ENCODE measurements at regions not wholly inside any gene's neighbourhood (a gene's known extent, or its start where the extent isn't known, plus 50 kb on each side); places are given as distances from the start of the nearest gene placed in this dataset.

DNA sequence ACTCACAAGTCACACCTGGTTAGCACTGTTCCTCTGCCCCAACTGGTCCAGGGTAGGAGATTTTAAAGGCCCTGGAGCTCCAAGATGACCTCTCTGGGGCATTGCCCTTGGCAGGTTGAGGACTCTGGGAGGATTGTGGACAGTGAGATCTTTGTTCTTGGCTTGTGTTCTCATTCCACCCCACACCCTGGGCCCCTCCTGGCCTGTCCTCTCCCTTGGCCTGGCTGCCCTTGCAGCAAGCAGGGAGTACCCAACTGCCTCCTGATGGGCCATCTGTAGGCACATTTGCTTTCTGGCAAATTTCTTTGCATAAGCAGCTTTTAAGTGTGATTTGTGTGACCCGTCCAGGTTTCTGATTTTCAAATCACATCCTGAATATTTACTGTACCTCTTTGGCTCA is 239.6 kb downstream of the UTP18 start:
- TF ChIP-seq, protein P1, sequence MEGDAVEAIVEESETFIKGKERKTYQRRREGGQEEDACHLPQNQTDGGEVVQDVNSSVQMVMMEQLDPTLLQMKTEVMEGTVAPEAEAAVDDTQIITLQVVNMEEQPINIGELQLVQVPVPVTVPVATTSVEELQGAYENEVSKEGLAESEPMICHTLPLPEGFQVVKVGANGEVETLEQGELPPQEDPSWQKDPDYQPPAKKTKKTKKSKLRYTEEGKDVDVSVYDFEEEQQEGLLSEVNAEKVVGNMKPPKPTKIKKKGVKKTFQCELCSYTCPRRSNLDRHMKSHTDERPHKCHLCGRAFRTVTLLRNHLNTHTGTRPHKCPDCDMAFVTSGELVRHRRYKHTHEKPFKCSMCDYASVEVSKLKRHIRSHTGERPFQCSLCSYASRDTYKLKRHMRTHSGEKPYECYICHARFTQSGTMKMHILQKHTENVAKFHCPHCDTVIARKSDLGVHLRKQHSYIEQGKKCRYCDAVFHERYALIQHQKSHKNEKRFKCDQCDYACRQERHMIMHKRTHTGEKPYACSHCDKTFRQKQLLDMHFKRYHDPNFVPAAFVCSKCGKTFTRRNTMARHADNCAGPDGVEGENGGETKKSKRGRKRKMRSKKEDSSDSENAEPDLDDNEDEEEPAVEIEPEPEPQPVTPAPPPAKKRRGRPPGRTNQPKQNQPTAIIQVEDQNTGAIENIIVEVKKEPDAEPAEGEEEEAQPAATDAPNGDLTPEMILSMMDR (IDR thresholded peaks at IDR 0.05): no peak
- no peak for TF ChIP-seq POLR2AphosphoS5 (IDR thresholded peaks at IDR 0.05)
- no peak for TF ChIP-seq EP300 (IDR thresholded peaks at IDR 0.05)
- TF ChIP-seq POLR2A (IDR thresholded peaks at IDR 0.05): no peak
